ENCODE measurements at regions not wholly inside any gene's neighbourhood (a gene's known extent, or its start where the extent isn't known, plus 50 kb on each side); places are given as distances from the start of the nearest gene placed in this dataset.

- 57% methylated on average over 6 of the region's 6 CpGs for WGBS (ENCODE audit: insufficient coverage, low coverage, low lambda C conversion rate, missing lambda C conversion rate)
- ATAC-seq: no peak
- H3K4me3 ChIP-seq: no peak overlapping the region
Observed at GRCh38 chr14:86540636-86541247, 1010.8 kb downstream of the FLRT2 start.

GRCh38 chr14:86539361-86540070 lies 1009.6 kb downstream of the FLRT2 start:
- ATAC-seq (no peak), DNase-seq (no peak)
- no peaks in the 10 kb centered on the region for H3K4me1 ChIP-seq
- H3K27ac ChIP-seq: no peak overlapping the region
- H3K36me3 ChIP-seq: no peaks in the 10 kb centered on the region
- intact Hi-C loops (cut with DNase I): no loop called here
- no peak overlapping the region for H3K4me3 ChIP-seq
- TF ChIP-seq POLR2A (IDR thresholded peaks at IDR 0.05): no peak
- no peaks in the 10 kb centered on the region for H3K9me3 ChIP-seq
- H3K27me3 ChIP-seq: no peaks in the 10 kb centered on the region
- WGBS (ENCODE audit: insufficient coverage, low coverage, low lambda C conversion rate, missing lambda C conversion rate): 72% methylated on average over 2 of the region's 2 CpGs

More at GRCh38 chr14:86540636-86541247, 1010.8 kb downstream of the FLRT2 start:
- Histone ChIP-seq H3K9me3 (no peaks in the 10 kb centered on the region), H3K4me1 (no peaks in the 10 kb centered on the region), H3K27ac (no peak overlapping the region), H3K27me3 (no peaks in the 10 kb centered on the region), H3K36me3 (no peaks in the 10 kb centered on the region)
- TF ChIP-seq POLR2A (IDR thresholded peaks at IDR 0.05): no peak
- TF ChIP-seq, protein P1, sequence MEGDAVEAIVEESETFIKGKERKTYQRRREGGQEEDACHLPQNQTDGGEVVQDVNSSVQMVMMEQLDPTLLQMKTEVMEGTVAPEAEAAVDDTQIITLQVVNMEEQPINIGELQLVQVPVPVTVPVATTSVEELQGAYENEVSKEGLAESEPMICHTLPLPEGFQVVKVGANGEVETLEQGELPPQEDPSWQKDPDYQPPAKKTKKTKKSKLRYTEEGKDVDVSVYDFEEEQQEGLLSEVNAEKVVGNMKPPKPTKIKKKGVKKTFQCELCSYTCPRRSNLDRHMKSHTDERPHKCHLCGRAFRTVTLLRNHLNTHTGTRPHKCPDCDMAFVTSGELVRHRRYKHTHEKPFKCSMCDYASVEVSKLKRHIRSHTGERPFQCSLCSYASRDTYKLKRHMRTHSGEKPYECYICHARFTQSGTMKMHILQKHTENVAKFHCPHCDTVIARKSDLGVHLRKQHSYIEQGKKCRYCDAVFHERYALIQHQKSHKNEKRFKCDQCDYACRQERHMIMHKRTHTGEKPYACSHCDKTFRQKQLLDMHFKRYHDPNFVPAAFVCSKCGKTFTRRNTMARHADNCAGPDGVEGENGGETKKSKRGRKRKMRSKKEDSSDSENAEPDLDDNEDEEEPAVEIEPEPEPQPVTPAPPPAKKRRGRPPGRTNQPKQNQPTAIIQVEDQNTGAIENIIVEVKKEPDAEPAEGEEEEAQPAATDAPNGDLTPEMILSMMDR (IDR thresholded peaks at IDR 0.05): no peak
- intact Hi-C loops (cut with DNase I): no loop called here
- no peak for DNase-seq

DNA sequence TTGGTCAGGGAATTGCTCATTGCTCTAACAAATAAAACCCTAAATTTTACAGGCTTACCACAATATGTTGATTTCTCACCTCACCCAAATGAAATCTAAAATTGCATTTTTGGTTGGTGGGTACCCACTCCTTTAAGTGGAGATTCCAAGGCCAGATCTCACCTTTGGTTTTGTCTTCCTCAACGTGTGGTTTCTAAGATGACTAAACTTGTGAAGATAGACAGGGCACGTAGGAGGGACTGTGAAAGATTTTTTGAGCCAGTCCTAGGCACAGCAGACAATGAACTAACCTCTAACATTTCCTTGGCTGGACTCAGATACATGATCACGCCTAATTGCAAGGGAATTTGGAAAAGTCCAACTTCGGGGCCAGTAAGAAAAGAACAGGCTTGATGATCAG lies 1003.9 kb downstream of the FLRT2 start:
- TF ChIP-seq, protein P1 (IDR thresholded peaks at IDR 0.05): no peak
- TF ChIP-seq POLR2A (IDR thresholded peaks at IDR 0.05): no peak
- no peak overlapping the region for H3K27ac ChIP-seq
- intact Hi-C loops (cut with DNase I): no loop called here
- H3K4me1 ChIP-seq: no peaks in the 10 kb centered on the region
- H3K36me3 ChIP-seq: no peaks in the 10 kb centered on the region
- DNase-seq (no peak), ATAC-seq (no peak)
- no peaks in the 10 kb centered on the region for H3K27me3 ChIP-seq
- WGBS (ENCODE audit: insufficient coverage, low coverage, low lambda C conversion rate, missing lambda C conversion rate): 57% methylated on average over 4 of the region's 4 CpGs
- no peak overlapping the region for H3K4me3 ChIP-seq
- H3K9me3 ChIP-seq: no peaks in the 10 kb centered on the region

GRCh38 chr14:86532219-86532618 lies 1002.3 kb downstream of the FLRT2 start:
- TF ChIP-seq POLR2A (IDR thresholded peaks at IDR 0.05): no peak
- TF ChIP-seq, protein P1 (IDR thresholded peaks at IDR 0.05): no peak
- no peak overlapping the region for H3K4me3 ChIP-seq
- H3K36me3 ChIP-seq: no peaks in the 10 kb centered on the region
- H3K27me3 ChIP-seq: no peaks in the 10 kb centered on the region
- no peaks in the 10 kb centered on the region for H3K9me3 ChIP-seq
- H3K4me1 ChIP-seq: no peaks in the 10 kb centered on the region
- H3K27ac ChIP-seq: no peak overlapping the region
- ATAC-seq (no peak), DNase-seq (no peak)
- intact Hi-C loops (cut with DNase I): no loop called here

DNA sequence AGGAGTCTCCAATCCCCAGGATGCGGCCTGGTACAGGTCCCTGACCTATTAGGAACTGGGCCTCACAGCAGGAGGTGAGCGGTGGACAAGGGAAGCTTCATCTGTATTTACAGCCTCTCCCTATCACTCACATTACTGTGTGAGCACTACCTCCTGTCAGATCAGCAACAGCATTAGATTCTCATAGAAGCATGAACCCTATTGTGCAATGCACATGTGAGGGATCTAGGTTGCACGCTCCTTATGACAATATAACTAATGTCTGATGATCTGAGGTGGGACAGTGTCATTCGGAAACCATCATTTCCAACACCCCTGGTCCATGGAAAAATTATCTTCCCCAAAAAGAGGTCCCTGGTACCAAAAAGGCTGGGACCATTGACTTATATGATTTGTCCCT lies 1000.5 kb downstream of the FLRT2 start:
- Histone ChIP-seq H3K4me3 (no peak overlapping the region), H3K9me3 (no peaks in the 10 kb centered on the region), H3K27ac (no peak overlapping the region), H3K27me3 (no peaks in the 10 kb centered on the region), H3K4me1 (no peaks in the 10 kb centered on the region), H3K36me3 (no peaks in the 10 kb centered on the region)
- WGBS (ENCODE audit: insufficient coverage, low coverage, low lambda C conversion rate, missing lambda C conversion rate): 74% methylated on average over 4 of the region's 4 CpGs
- DNase-seq: no peak
- intact Hi-C loops (cut with DNase I): no loop called here
- no peak for ATAC-seq
- TF ChIP-seq POLR2A (IDR thresholded peaks at IDR 0.05): no peak
- TF ChIP-seq, protein P1 (IDR thresholded peaks at IDR 0.05): no peak

Data from right lobe of liver (tissue), 6 donors.